Astrocyte (in vitro differentiated cells and primary cell): ENCODE measurements at regions not wholly inside any gene's neighbourhood (a gene's known extent, or its start where the extent isn't known, plus 50 kb on each side); places are given as distances from the start of the nearest gene placed in this dataset.

Experiments
- DNase-seq: peaks from one replicate; pipeline ENCODE4 v3.0.0-alpha.2; 2010; ENCODE audit warnings: low read depth
- FAIRE-seq: peaks from 2 replicates; lab custom pipeline; 2011; peaks lifted over from hg19 to GRCh38; lab: Jason Lieb, UNC
- H2AFZ ChIP-seq: 2 replicates; pipeline ENCODE4 v1.6.0; 2012; ENCODE audit warnings: low read depth, low read length, inconsistent platforms
- H3K27ac ChIP-seq: 2 replicates; pipeline ENCODE4 v1.5.1; 2011; ENCODE audit warnings: low read depth, low read length, inconsistent platforms
- H3K27me3 ChIP-seq: 2 replicates; pipeline ENCODE4 v1.6.0; 2011; ENCODE audit warnings: low read length, inconsistent platforms; ENCODE audit not compliant: insufficient read depth
- H3K36me3 ChIP-seq: 2 replicates; pipeline ENCODE4 v1.5.1; 2011; ENCODE audit warnings: low read length, inconsistent platforms; ENCODE audit not compliant: insufficient read depth
- H3K4me1 ChIP-seq: 2 replicates; pipeline ENCODE4 v1.5.1; 2011; ENCODE audit warnings: low read length, inconsistent platforms; ENCODE audit not compliant: insufficient read depth
- H3K4me2 ChIP-seq: 2 replicates; pipeline ENCODE4 v1.6.0; 2012; ENCODE audit warnings: low read length, inconsistent platforms
- H3K4me3 ChIP-seq: 2 replicates; pipeline ENCODE4 v1.5.1; 2011; ENCODE audit warnings: low read depth, mild to moderate bottlenecking, low read length, inconsistent platforms; ENCODE audit not compliant: insufficient read depth
- H3K79me2 ChIP-seq: 2 replicates; pipeline ENCODE4 v1.6.0; 2012; ENCODE audit warnings: mild to moderate bottlenecking, low read length, inconsistent platforms; ENCODE audit not compliant: insufficient read depth
- H3K9ac ChIP-seq: 2 replicates; pipeline ENCODE4 v1.6.0; 2012; ENCODE audit warnings: mild to moderate bottlenecking, low read length, inconsistent platforms
- H3K9me3 ChIP-seq: 2 replicates; pipeline ENCODE4 v1.5.1; 2012; ENCODE audit warnings: low read depth, mild to moderate bottlenecking, low read length, inconsistent platforms; ENCODE audit not compliant: insufficient read depth
- H4K20me1 ChIP-seq: 2 replicates; pipeline ENCODE4 v1.6.0; 2012; ENCODE audit warnings: low read length, inconsistent platforms; ENCODE audit not compliant: insufficient read depth
- H3K27ac Mint-ChIP-seq: one replicate; pipeline ENCODE4 v1.8.0; 2021; ENCODE audit warnings: mild to moderate bottlenecking, mixed read lengths; ENCODE audit not compliant: unreplicated experiment
- H3K27me3 Mint-ChIP-seq: one replicate; pipeline ENCODE4 v1.8.0; 2021; ENCODE audit warnings: low read depth, mixed read lengths; ENCODE audit not compliant: unreplicated experiment
- H3K36me3 Mint-ChIP-seq: one replicate; pipeline ENCODE4 v1.8.0; 2021; ENCODE audit warnings: low read depth, mixed read lengths; ENCODE audit not compliant: unreplicated experiment
- H3K4me1 Mint-ChIP-seq: one replicate; pipeline ENCODE4 v1.8.0; 2021; ENCODE audit warnings: low read depth, mixed read lengths; ENCODE audit not compliant: unreplicated experiment
- H3K4me3 Mint-ChIP-seq: one replicate; pipeline ENCODE4 v1.8.0; 2021; ENCODE audit warnings: mild to moderate bottlenecking, moderate library complexity, mixed read lengths; ENCODE audit not compliant: unreplicated experiment
- H3K9me3 Mint-ChIP-seq: one replicate; pipeline ENCODE4 v1.8.0; 2021; ENCODE audit warnings: mild to moderate bottlenecking, mixed read lengths; ENCODE audit not compliant: unreplicated experiment
- EZH2 ChIP-seq: IDR thresholded peaks from 2 replicates; pipeline ENCODE4 v1.6.1; 2012; ENCODE audit warnings: mild to moderate bottlenecking, low read length, inconsistent platforms; ENCODE audit not compliant: insufficient read depth
- TF ChIP-seq, protein P1 (sequence below): IDR thresholded peaks from 2 replicates; pipeline ENCODE4 v1.5.1; 2011; ENCODE audit warnings: low read depth, mild to moderate bottlenecking, inconsistent platforms, low read length, moderate library complexity; ENCODE audit not compliant: insufficient read depth

DNA sequence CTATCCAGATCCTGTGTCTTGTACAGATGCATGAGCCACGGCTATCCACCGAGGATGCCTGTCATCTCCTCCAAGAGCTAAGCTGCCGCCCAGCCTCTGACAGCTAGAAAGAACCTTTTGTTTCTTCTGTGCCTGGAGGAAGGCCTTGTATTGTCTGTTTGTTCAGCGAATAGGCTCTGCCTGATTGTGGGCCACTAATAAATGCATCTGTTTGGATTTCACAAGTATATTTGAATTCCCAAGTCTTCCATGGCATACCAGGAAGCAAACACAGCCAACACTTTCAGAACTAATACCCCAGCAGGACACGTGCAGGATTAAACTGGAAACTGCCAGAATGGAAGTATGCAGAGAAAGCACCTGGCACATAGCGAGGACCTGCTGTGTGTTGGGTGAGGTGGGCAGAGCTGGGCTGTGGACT, 92.7 kb upstream of the NEURL1B start:
- FAIRE-seq = no peak

DNA sequence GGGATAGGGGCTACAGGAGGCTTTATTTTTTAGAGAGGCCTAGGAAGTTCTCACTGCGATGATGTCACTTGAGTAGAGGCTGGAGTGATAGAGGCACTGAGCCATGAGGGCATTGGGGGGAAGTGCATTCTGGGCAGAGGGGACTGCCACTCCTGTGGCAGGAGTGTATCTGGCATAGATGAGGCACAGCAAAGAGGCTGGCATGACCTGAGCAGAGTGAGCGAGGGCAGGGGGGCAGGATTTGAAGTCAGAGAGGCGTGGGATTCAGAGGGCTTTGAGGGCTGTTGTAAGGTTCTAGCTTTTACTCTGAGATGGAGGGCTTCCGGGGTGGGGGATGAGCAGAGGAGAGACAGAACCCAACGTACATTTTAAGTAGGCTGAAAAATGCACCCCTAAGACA, 91.9 kb upstream of the SH3PXD2B start:
- Histone ChIP-seq H3K36me3 (no peaks in the 10 kb centered on the region), H3K4me1 (no peaks in the 10 kb centered on the region), H3K4me2 (no peak overlapping the region), H2AFZ (no peak overlapping the region), H4K20me1 (no peaks in the 10 kb centered on the region), H3K27me3 (peaks cover 27% of the 10 kb centered on the region), H3K27ac (no peak overlapping the region), H3K4me3 (no peak overlapping the region), H3K9ac (no peak overlapping the region), H3K9me3 (peaks cover 7% of the 10 kb centered on the region), H3K79me2 (no peaks in the 10 kb centered on the region)
- Mint-ChIP-seq H3K9me3 (peaks cover 6% of the 10 kb centered on the region), H3K4me1 (no peaks in the 10 kb centered on the region), H3K36me3 (no peaks in the 10 kb centered on the region), H3K27ac (no peak overlapping the region), H3K27me3 (peaks cover 36% of the 10 kb centered on the region), H3K4me3 (no peak overlapping the region)
- FAIRE-seq (no peak), DNase-seq (no peak)
- TF ChIP-seq, protein P1, sequence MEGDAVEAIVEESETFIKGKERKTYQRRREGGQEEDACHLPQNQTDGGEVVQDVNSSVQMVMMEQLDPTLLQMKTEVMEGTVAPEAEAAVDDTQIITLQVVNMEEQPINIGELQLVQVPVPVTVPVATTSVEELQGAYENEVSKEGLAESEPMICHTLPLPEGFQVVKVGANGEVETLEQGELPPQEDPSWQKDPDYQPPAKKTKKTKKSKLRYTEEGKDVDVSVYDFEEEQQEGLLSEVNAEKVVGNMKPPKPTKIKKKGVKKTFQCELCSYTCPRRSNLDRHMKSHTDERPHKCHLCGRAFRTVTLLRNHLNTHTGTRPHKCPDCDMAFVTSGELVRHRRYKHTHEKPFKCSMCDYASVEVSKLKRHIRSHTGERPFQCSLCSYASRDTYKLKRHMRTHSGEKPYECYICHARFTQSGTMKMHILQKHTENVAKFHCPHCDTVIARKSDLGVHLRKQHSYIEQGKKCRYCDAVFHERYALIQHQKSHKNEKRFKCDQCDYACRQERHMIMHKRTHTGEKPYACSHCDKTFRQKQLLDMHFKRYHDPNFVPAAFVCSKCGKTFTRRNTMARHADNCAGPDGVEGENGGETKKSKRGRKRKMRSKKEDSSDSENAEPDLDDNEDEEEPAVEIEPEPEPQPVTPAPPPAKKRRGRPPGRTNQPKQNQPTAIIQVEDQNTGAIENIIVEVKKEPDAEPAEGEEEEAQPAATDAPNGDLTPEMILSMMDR = no peak
- no peak for TF ChIP-seq EZH2

More for the DNA sequence above, 92.7 kb upstream of the NEURL1B start:
- Histone ChIP-seq H3K36me3 (no peaks in the 10 kb centered on the region), H2AFZ (no peak overlapping the region), H3K79me2 (no peaks in the 10 kb centered on the region), H3K27me3 (peaks cover 27% of the 10 kb centered on the region), H3K4me1 (no peaks in the 10 kb centered on the region), H3K27ac (no peak overlapping the region), H3K9ac (no peak overlapping the region), H4K20me1 (no peaks in the 10 kb centered on the region), H3K9me3 (peaks cover 7% of the 10 kb centered on the region), H3K4me3 (no peak overlapping the region), H3K4me2 (no peak overlapping the region)
- no peaks in the 10 kb centered on the region for H3K4me1 Mint-ChIP-seq
- no peak for TF ChIP-seq EZH2
- TF ChIP-seq, protein P1 = no peak
- DNase-seq = no peak
- peaks cover 6% of the 10 kb centered on the region for H3K9me3 Mint-ChIP-seq
- no peaks in the 10 kb centered on the region for H3K36me3 Mint-ChIP-seq
- peaks cover 46% of the 10 kb centered on the region for H3K27me3 Mint-ChIP-seq
- H3K27ac Mint-ChIP-seq = no peak overlapping the region
- H3K4me3 Mint-ChIP-seq = no peak overlapping the region

DNA sequence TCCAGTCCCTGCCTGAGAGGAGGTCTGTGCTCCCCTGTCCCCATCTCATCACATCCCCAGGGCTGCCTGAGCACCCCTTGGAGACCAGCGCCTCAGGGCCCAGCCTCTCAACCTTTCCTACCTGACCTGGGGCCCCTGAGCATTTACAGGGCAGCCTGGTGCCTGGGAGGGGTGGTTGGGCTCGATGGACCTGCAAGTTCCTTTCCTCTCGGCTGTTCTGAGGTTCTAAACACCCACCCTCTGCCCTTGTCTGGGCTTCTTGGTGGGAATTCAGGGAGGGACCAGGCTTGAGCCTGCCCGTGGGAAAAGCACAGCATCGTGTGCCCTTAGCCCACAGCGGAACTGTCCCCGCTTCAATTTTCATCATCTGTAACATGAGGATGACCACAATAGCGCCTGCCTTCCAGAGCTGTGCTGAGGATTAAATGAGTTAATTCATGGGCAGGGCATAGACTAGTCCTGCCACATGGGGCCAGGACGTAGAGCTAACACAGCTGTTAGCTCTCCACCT, 91.0 kb upstream of the SH3PXD2B start:
- no peak overlapping the region for H3K4me3 ChIP-seq
- no peak for FAIRE-seq
- H3K4me3 Mint-ChIP-seq = no peak overlapping the region

More for the DNA sequence above, 91.0 kb upstream of the SH3PXD2B start:
- H3K27ac ChIP-seq = no peak overlapping the region
- no peak overlapping the region for H3K9ac ChIP-seq
- no peak for TF ChIP-seq EZH2
- TF ChIP-seq, protein P1 = no peak
- no peaks in the 10 kb centered on the region for H3K4me1 ChIP-seq
- no peak overlapping the region for H3K4me2 ChIP-seq
- peaks cover 7% of the 10 kb centered on the region for H3K9me3 ChIP-seq
- H3K79me2 ChIP-seq = no peaks in the 10 kb centered on the region
- no peaks in the 10 kb centered on the region for H4K20me1 ChIP-seq
- DNase-seq = no peak
- H3K36me3 Mint-ChIP-seq = no peaks in the 10 kb centered on the region
- peaks cover 6% of the 10 kb centered on the region for H3K9me3 Mint-ChIP-seq
- no peak overlapping the region for H2AFZ ChIP-seq
- peaks cover 3% of the 10 kb centered on the region for H3K4me1 Mint-ChIP-seq
- H3K36me3 ChIP-seq = no peaks in the 10 kb centered on the region
- peaks cover 27% of the 10 kb centered on the region for H3K27me3 ChIP-seq
- peaks cover 39% of the 10 kb centered on the region for H3K27me3 Mint-ChIP-seq
- H3K27ac Mint-ChIP-seq = no peak overlapping the region
